NCI-H510A (cell line): ENCODE measurements at regions not wholly inside any gene's neighbourhood (a gene's known extent, or its start where the extent isn't known, plus 50 kb on each side); places are given as distances from the start of the nearest gene placed in this dataset.
A peak's percentile ranks its signal among the peaks of the same experiment; 100 is the strongest.
"Not testable (repeated sequence)": the region's sequence is repeated elsewhere in the genome, so short reads cannot be mapped to it uniquely, and the experiment has no call there.

Source experiments
- DNase-seq: peaks from one replicate; lab custom pipeline; 2025; lab: John Stamatoyannopoulos, UW

GRCh38 chr6:167229586-167229985, 61.5 kb upstream of the UNC93A start:
- DNase-seq = no peak

DNA sequence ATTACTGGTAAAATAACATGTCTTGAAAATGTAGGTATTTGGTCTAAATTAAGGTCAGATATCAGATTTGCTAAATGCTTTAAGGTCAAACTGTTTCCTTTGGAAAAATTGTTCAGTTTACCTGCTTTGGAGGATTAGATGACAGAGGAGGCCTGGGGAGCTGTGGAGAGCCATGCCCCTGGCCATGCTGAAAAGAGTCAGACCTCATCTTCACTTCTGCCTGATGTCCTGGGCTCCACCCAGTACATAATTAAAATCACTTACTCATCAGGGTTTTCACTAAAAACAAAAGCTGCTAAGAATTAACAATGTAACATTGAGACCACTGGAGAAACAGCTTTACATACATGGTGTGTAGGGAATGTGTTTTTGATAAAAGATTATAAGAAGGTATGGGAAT, 60.8 kb upstream of the UNC93A start:
- no peak for DNase-seq

- DNase-seq = no peak
These were observed 58.8 kb upstream of the UNC93A start for GRCh38 chr6:167232356-167232755.

- DNase-seq = no peak
These were observed 57.6 kb upstream of the UNC93A start for GRCh38 chr6:167233490-167233889.

- DNase-seq = not testable (repeated sequence)
These were observed 56.5 kb upstream of the UNC93A start for GRCh38 chr6:167234576-167234975.

DNA sequence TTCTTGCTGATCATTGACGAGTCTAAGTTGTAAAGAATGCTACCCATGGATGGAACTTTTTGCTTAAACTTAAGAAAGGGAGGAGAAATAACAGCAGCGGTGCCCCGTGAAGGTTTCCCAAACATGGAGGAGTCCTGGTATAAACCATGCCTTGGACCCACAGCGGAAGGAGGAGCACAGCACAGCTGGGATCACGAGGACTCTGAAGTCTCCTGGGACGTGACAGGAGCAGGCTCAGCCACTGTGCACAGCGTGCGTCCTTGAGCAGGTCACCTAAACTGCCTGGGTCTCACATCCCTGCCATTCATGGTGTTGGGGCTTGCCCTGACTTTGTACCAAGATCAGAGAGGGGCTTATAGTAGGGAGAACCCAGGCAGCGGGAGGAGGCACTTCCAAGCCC, 56.1 kb upstream of the UNC93A start:
- no peak for DNase-seq

DNA sequence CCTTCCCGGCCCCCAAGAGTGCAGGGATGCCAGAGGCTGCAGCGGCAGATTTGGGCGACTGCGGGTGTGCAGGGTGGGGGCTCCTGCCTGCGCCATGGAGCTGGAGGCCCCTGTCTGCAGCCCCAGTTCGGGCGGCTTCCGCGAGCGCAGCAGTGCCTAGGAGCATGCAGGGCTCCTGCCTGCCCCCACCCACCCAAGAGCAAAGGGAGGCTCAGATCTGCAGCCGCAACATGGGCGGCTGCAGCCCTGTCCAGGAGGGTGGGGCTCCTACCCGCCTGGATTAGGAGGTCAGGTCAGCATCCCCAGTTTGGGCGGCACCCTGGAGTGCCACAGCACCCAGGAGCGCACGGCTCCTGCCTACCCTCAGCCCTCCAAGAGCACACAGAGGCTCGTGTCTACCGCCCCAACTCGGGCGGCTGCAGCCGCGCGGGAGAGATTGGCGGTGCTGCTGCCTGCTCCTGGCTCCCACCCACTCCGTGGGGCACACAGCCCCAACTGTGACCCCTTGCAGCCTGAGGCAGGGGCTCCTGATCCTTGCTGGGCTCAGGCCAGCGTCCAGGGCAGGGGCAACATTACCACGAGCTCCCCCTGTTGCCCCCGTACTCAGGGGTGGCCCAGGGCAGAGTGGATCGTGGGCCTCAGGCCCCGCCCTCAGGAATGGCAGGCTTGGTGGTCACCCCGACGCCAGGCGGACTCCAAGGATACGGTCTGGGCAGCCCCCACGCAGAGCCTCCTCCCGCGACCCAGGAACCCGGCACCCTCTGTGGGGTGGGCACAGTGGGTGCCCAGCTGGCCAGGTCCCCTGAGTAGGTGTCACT, 55.5 kb upstream of the UNC93A start:
- DNase-seq = no peak

GRCh38 chr6:167236239-167236571, 54.9 kb upstream of the UNC93A start:
- DNase-seq = no peak

DNA sequence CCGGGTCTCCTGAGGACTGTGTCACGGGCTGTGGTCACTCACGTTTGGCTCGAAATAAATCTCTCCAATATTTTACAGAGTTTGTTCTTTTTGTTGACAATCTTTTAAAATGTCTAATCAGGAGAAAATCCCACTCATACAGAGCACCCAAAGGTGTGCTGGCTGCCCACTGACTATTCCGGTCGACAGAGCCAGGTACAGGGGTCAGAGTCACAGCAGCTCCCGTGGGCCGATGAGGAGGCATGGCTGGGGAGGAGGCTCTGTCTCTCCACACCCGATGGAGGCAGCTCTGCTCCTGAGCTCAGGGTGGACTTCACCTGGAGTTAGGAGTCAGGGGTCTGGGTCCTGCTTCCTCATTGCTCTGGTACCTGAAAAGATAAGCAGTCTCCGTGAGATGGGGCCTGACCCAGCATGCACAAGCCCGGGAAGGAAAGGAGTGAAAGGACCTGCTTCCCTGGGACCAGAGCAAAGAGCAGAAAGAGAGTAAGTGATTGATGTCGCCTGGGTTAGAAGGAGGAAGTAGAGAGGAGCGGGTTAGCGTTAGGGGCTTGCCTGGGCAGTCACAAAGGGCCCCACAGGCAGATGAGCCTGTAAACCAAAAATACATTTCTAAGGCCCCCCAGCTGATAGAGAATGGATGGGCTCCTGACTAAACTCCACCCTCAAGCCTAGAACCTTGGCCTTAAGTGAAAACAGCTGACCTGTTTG, 53.5 kb upstream of the UNC93A start:
- DNase-seq = no peak

GRCh38 chr6:167238146-167238693, 52.9 kb upstream of the UNC93A start:
- DNase-seq = peak; percentile 40

DNA sequence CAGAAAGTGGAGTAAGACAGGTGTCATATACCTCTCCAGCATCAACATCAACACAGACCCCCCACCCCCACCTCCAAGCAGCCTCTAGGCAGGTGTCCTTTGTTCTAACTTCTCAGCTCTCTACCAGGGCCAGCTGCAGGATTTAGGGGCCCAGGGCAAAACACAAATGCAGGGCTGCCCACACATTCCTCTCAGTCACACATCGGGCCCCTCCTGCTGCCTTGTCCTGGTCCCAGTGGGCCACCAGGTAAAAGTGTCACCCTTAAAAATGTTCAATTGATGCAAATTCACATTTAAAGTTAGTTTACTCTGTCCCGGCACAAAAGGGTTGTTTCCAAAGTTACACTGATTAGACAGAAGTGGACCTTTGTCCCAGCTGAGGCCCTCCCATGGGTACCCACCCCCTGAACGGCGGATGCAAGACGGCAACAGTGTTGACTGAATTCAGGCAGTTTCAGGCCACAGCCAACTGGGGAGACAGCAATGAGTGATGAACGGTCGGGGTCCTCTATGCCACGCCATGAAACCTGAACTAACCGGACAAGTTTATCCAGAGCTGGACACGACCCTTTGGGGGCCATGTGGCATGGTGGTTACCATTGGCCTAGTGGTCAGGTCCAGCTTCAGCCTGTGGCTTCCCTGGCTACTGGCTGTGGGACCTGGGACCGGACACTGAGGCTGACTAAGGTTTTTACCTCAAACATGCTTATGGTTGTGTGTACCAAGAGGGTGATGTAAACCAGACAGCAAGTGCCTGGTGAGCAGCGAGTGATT, 52.2 kb upstream of the UNC93A start:
- no peak for DNase-seq

DNA sequence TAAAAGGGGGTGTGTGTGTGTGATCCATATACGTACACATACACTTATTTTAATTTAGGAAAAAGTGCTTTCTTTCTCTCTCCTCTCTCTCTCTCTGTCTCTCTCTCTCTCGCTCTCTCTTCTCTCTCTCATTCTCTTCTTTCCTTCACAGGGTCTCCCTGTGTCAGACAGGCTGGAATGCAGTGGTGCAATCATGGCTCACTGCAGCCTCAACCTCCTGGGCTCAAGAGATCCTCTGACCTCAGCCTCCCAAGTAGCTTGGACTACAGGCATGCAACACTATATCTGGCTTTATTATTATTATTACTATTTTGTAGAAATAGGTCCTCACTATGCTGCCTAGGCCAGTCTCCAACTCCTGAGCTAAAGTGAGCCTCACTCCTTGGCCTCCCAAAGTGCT, 51.6 kb upstream of the UNC93A start:
- DNase-seq = not testable (repeated sequence)

GRCh38 chr6:167240034-167240541, 51.0 kb upstream of the UNC93A start:
- no peak for DNase-seq
